Osteoblast (primary cell): ENCODE measurements at regions not wholly inside any gene's neighbourhood (a gene's known extent, or its start where the extent isn't known, plus 50 kb on each side); places are given as distances from the start of the nearest gene placed in this dataset.

ENCODE experiments used
- DNase-seq: peaks from one replicate; pipeline ENCODE4 v3.0.0; 2011; ENCODE audit warnings: low spot score, mixed read lengths; ENCODE audit not compliant: insufficient read length; ENCODE audit errors: missing footprints
- H2AFZ ChIP-seq: 2 replicates; pipeline ENCODE4 v1.6.0; 2011; ENCODE audit warnings: mild to moderate bottlenecking, low read length
- H3K27ac ChIP-seq: 2 replicates; pipeline ENCODE4 v1.5.1; 2011; ENCODE audit warnings: mild to moderate bottlenecking, low read depth, low read length, moderate library complexity
- H3K27me3 ChIP-seq: 2 replicates; pipeline ENCODE4 v1.6.0; 2012; ENCODE audit warnings: mild to moderate bottlenecking, control low read depth, inconsistent platforms, low read length, moderate library complexity; ENCODE audit not compliant: insufficient read depth
- H3K36me3 ChIP-seq: 2 replicates; pipeline ENCODE4 v1.5.1; 2011; ENCODE audit warnings: mild to moderate bottlenecking, low read length, control low read depth, moderate library complexity; ENCODE audit not compliant: insufficient read depth
- H3K4me1 ChIP-seq: 2 replicates; pipeline ENCODE4 v1.5.1; 2011; ENCODE audit warnings: mild to moderate bottlenecking, low read length, control low read depth, moderate library complexity; ENCODE audit not compliant: insufficient read depth
- H3K4me2 ChIP-seq: 2 replicates; pipeline ENCODE4 v1.6.0; 2011; ENCODE audit warnings: mild to moderate bottlenecking, low read length; ENCODE audit not compliant: insufficient read depth
- H3K4me3 ChIP-seq: fragments of 200-600 bp; sonication (generic); 3 replicates; pipeline ENCODE4 v1.5.1; 2012; ENCODE audit warnings: mild to moderate bottlenecking, low read length, inconsistent platforms; ENCODE audit not compliant: insufficient read depth
- H3K79me2 ChIP-seq: 2 replicates; pipeline ENCODE4 v1.6.0; 2012; ENCODE audit warnings: mild to moderate bottlenecking, low read length, control low read depth, inconsistent platforms; ENCODE audit not compliant: insufficient read depth
- H3K9me3 ChIP-seq: 2 replicates; pipeline ENCODE4 v1.5.1; 2011; ENCODE audit warnings: low read depth, low read length, control low read depth
- H4K20me1 ChIP-seq: 2 replicates; pipeline ENCODE4 v1.6.0; 2012; ENCODE audit warnings: mild to moderate bottlenecking, low read length, control low read depth; ENCODE audit not compliant: insufficient read depth
- TF ChIP-seq, protein P1 (sequence below): IDR thresholded peaks from 2 replicates; pipeline ENCODE4 v1.5.1; 2011; ENCODE audit warnings: mild to moderate bottlenecking, low read depth, low read length, moderate library complexity; ENCODE audit errors: extremely low read depth

DNA sequence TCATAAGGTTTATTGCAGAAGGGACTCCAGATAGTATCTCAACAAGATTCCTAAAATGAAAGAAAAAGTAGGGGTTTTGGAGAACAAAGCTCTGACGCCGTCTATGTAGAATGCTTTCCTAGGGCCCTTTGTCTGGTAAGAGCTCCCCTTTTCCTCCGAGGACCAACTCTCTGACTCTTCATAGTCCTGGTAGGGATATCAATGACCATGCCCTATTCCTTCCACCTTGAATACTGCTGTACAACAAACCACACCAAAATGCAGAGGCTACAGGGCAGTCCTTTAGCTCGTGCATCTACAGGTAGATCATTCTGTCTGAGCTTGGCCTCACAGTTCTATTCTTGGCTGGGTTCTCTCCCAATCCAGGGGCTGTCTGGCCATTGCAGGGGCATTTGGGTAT is 190.3 kb downstream of the WDR11 start:
- no peak overlapping the region for H3K4me2 ChIP-seq
- no peak overlapping the region for H3K4me3 ChIP-seq
- H2AFZ ChIP-seq, result no peak overlapping the region
- H3K36me3 ChIP-seq, result no peaks in the 10 kb centered on the region
- no peaks in the 10 kb centered on the region for H3K9me3 ChIP-seq
- H4K20me1 ChIP-seq, result no peaks in the 10 kb centered on the region
- no peaks in the 10 kb centered on the region for H3K4me1 ChIP-seq
- no peak for DNase-seq
- no peaks in the 10 kb centered on the region for H3K79me2 ChIP-seq
- no peak overlapping the region for H3K27ac ChIP-seq
- H3K27me3 ChIP-seq, result no peaks in the 10 kb centered on the region
- TF ChIP-seq, protein P1, sequence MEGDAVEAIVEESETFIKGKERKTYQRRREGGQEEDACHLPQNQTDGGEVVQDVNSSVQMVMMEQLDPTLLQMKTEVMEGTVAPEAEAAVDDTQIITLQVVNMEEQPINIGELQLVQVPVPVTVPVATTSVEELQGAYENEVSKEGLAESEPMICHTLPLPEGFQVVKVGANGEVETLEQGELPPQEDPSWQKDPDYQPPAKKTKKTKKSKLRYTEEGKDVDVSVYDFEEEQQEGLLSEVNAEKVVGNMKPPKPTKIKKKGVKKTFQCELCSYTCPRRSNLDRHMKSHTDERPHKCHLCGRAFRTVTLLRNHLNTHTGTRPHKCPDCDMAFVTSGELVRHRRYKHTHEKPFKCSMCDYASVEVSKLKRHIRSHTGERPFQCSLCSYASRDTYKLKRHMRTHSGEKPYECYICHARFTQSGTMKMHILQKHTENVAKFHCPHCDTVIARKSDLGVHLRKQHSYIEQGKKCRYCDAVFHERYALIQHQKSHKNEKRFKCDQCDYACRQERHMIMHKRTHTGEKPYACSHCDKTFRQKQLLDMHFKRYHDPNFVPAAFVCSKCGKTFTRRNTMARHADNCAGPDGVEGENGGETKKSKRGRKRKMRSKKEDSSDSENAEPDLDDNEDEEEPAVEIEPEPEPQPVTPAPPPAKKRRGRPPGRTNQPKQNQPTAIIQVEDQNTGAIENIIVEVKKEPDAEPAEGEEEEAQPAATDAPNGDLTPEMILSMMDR, result no peak

DNA sequence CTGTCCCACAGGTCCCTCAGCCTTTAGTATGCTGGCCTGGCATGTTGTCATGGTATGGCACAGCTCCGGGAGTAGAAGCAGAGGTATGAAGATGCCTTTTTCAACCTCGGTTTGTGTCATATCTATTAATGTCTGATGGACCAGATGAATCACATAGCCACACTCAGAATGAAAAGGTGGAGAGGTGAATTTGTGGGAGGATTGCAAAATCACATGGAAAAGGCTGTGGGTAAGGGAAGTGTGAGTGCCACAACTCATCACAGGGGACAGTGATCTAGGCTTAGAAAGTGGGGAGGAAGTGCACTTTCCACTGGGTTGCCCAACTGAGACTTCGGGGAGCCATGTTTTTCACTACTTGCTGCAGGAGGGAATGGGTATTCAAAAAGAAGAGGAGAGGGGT is 190.7 kb downstream of the WDR11 start:
- TF ChIP-seq, protein P1, result no peak
- H3K27me3 ChIP-seq, result no peaks in the 10 kb centered on the region
- no peak overlapping the region for H3K27ac ChIP-seq
- H3K4me3 ChIP-seq, result no peak overlapping the region
- H2AFZ ChIP-seq, result no peak overlapping the region
- no peak for DNase-seq
- H3K4me1 ChIP-seq, result no peaks in the 10 kb centered on the region
- no peaks in the 10 kb centered on the region for H3K9me3 ChIP-seq
- no peaks in the 10 kb centered on the region for H3K36me3 ChIP-seq
- H4K20me1 ChIP-seq, result no peaks in the 10 kb centered on the region
- no peaks in the 10 kb centered on the region for H3K79me2 ChIP-seq
- no peak overlapping the region for H3K4me2 ChIP-seq

DNA sequence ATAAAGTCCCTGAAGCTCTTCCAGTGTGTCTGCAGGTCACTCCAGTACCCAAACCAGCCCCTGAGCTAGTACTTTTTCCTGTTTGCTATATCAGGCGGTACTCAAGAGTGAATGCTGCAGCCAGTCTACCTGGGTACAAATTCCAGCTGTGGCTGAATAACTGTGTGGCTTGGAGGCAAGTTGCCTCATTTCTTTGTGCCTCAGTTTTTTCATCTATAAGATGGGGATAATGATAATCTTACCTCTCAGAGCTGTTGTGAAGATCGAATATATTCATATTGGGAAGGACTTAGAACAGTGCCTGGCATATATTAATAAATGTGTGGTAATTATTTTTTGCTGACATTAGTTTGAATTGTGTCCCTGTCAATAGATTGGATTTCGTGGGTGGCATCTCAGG is 191.2 kb downstream of the WDR11 start:
- H3K27me3 ChIP-seq, result no peaks in the 10 kb centered on the region
- no peaks in the 10 kb centered on the region for H3K9me3 ChIP-seq
- DNase-seq, result no peak
- H3K79me2 ChIP-seq, result no peaks in the 10 kb centered on the region
- H3K4me2 ChIP-seq, result no peak overlapping the region
- TF ChIP-seq, protein P1, result no peak
- H3K27ac ChIP-seq, result no peak overlapping the region
- no peak overlapping the region for H2AFZ ChIP-seq
- no peak overlapping the region for H3K4me3 ChIP-seq
- H4K20me1 ChIP-seq, result no peaks in the 10 kb centered on the region
- no peaks in the 10 kb centered on the region for H3K4me1 ChIP-seq
- no peaks in the 10 kb centered on the region for H3K36me3 ChIP-seq

- no peak overlapping the region for H3K27ac ChIP-seq
- no peak overlapping the region for H3K4me3 ChIP-seq
- no peaks in the 10 kb centered on the region for H4K20me1 ChIP-seq
- no peaks in the 10 kb centered on the region for H3K27me3 ChIP-seq
- H3K36me3 ChIP-seq, result no peaks in the 10 kb centered on the region
- H3K79me2 ChIP-seq, result no peaks in the 10 kb centered on the region
- no peaks in the 10 kb centered on the region for H3K9me3 ChIP-seq
- no peak for DNase-seq
- H3K4me1 ChIP-seq, result no peaks in the 10 kb centered on the region
- no peak overlapping the region for H3K4me2 ChIP-seq
- TF ChIP-seq, protein P1, result no peak
- no peak overlapping the region for H2AFZ ChIP-seq
Measured at GRCh38 chr10:121043124-121043849, 192.1 kb downstream of the WDR11 start.
